IPS DF 19.7 (cell line): ENCODE measurements at regions not wholly inside any gene's neighbourhood (a gene's known extent, or its start where the extent isn't known, plus 50 kb on each side); places are given as distances from the start of the nearest gene placed in this dataset.

Experiments used
- DNase-seq: peaks from one replicate; pipeline ENCODE4 v3.0.0-alpha.2; 2013; ENCODE audit warnings: low read depth, low spot score

DNA sequence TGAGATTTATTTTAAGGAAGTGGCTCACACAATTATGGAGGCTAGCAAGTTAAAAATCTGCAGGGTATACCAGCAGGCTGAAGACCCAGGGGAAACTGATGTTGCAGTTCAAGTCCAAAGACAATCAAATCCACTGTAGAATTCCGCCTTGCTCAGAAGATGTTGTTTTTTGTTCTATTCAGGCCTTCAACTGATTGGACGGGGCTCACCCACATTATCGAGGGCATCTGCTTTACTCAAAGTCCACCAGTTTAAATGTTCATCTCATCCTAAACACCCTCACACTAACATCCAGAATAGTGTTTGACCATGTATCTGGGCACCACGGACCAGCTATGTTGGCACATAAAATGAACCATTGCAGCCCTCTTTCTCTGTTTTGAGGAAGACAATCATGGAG, 211.2 kb upstream of the GPR26 start:
- no peak for DNase-seq

DNA sequence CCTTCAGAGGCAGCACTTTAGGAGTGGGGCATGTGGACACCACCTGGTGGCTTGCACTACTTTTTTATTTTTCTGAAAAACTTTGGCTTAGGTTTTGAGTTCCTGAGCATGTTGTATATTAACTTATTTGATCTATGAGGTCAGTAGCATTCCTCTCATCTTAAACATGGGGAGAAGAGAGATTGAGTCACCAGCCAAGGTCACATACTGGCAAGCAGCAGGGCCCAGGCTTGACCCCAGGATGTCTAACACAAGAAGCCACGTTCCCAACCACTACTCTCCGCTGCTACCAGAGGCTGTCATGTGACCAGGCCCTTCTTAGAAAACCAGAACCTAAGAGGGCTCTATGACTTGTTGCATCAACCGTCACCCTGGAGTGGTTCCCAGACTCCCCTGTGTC, 210.3 kb upstream of the GPR26 start:
- DNase-seq = no peak

GRCh38 chr10:123458933-123459332, 207.2 kb upstream of the GPR26 start:
- DNase-seq = no peak

DNA sequence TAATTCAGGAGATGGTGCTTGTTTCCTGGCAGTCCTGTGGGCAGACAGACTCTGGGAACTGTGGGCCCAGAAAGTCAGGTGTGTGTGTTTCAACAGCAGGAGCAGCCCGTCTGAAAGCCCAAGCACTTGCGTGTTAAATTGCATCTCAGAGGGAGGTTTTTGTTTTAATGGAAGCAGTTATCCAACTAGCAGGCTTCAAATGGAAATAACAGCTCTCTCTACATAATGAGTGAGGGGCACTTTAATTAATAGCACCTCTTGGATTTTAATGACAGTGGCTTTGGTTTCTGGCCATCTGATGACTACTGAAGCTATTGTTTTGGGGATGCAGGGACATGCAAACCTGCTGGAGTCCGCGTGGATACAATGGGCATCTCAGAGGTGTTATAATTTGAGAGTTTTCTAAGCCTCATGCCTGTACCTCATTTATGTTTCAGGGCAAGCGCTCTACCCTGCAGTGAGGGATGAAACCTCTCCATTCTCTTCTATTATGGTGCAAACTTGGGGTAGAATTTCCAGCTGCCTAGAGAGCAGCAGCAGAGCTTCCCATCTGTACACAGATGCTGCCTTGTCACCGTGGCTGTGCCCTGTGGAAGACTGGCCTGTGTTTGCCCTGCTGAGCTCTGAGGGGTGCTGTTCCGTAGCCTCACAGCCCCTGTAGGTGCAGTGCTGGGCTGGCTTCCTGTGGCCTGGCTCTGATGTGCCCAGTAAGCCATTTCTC, 206.6 kb upstream of the GPR26 start:
- DNase-seq = peak; percentile 61

DNA sequence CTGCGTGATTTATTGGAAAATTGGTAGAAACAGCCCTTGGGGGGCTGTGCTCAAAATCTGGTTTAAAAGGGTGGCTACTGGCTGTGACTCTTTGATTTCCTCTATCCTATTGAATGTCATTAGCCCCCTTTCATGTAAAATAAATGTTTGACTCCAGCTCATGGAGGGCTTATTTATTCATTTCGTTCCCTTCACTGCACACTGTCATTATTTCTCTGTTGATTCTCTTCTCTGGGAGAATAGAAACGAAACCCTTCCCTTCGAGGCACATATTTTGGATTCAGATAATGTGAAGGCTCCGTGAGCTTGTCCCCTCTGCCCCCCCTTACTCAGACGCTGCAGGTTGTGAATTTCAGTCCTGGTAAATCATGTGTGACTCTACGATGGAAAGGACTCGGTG, 203.9 kb upstream of the GPR26 start:
- DNase-seq = no peak

GRCh38 chr10:123462756-123463155, 203.4 kb upstream of the GPR26 start:
- DNase-seq = no peak

GRCh38 chr10:123463181-123463580, 203.0 kb upstream of the GPR26 start:
- no peak for DNase-seq

- DNase-seq = no peak
Observed at GRCh38 chr10:123463698-123464097, 202.5 kb upstream of the GPR26 start.

DNA sequence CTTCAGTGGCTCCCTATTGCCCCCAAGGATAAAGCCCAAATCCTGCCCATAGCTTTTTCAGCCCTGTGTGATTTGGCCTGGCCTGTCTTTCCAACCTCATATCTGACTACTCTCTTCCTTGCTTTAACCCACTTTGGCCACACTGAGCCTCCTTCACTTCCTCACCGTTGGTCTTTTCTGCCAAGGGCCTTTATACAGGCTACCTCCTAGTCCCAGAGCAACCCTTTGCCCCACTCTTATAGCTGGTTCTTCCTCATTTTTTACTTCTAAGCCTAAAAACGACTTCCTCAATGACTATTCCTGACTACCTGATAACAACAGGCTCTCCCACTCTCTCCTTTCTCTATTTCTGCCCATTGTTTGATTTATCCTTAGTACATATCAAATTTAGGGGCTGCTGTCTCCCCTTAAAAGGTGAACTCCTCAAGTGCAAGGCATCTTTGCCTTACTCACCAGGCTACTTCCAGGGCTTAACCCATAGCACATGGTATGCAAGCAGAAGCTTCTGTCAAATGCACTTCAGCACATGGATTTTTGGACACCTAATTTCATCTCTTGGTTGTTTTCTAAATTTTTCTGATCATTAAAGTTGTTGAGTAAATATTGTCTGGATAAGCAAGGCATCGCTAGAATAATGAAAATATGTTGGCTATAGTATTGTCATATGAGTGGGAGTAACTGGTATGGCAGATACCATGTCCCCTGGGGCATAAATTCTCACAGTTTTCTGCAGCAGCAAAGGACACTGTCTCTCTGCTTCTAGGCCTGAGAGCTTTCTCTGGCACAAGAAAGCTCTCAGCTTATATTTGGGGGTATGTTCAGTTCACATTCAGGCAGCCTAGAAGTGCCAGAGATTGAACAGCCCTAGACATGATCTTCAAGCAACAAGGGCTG, 201.5 kb upstream of the GPR26 start:
- DNase-seq = no peak

GRCh38 chr10:123470336-123470921, 195.7 kb upstream of the GPR26 start:
- DNase-seq = no peak

- DNase-seq = no peak
Observed at GRCh38 chr10:123471811-123472210, 194.3 kb upstream of the GPR26 start.

GRCh38 chr10:123472606-123473005, 193.5 kb upstream of the GPR26 start:
- no peak for DNase-seq

- DNase-seq = no peak
Observed at GRCh38 chr10:123474700-123475099, 191.5 kb upstream of the GPR26 start.

GRCh38 chr10:123475466-123475865, 190.7 kb upstream of the GPR26 start:
- DNase-seq = no peak

DNA sequence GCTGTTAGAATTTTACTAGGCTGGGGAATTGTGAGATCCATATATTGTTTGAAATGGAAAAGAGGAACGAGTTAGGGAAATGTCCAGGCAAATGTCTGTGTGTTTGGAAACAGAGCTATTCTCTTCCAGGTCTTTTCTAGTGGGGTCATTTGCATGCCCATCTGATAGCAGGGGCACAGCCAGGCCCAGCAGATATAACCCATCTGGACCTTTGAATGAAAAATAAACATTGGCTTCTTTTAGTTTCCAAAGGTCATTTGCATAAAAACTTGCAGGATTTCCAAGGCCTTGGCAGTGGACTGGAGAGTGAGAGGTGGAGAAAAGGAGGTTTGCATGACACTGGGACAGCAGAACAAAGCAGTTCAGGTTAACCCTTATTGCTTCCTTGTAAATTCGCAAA, 188.0 kb upstream of the GPR26 start:
- no peak for DNase-seq

DNA sequence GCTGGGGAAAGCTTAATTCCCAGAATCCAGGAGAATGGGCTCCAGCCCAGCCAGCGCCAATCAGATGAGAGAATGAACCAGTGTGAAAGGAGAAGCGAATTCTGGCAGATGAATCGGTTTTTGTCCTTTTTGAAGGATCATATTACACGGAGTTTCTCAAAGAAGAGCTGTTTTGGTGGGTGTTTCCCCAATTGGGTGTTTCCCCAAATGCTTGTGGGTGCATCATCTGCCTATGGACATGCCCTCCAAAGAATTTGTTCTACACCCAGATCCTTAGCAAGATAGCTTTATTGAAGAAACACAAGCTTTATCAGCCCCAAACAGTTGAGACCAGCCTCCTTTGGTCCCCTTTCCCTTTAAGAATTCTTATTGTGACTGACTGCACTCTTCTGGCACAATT, 186.5 kb upstream of the GPR26 start:
- no peak for DNase-seq

GRCh38 chr10:123480344-123480743, 185.8 kb upstream of the GPR26 start:
- DNase-seq = no peak

DNA sequence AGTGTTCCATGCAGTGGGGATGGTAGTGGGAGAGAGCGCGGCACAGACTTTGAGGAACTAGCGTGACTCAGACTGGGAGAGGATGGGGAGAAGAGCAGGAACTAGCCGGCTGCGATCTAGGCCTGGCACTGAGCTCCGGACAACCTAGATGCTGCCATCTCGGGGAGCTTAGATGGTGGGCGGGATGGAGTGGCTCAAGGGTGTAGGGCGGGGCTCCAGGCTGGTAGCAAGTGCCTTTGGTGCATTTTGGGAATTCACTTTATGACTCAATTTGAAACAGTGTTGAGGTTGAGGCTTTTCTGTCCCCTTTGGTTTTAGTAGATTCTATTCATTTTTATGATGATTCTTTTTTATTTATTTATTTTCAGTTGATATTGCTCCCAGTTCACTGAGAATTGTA, 185.3 kb upstream of the GPR26 start:
- DNase-seq = no peak

- no peak for DNase-seq
Observed at GRCh38 chr10:123484722-123485121, 181.4 kb upstream of the GPR26 start.

- DNase-seq = no peak
Observed at GRCh38 chr10:123485341-123485960, 180.7 kb upstream of the GPR26 start.

DNA sequence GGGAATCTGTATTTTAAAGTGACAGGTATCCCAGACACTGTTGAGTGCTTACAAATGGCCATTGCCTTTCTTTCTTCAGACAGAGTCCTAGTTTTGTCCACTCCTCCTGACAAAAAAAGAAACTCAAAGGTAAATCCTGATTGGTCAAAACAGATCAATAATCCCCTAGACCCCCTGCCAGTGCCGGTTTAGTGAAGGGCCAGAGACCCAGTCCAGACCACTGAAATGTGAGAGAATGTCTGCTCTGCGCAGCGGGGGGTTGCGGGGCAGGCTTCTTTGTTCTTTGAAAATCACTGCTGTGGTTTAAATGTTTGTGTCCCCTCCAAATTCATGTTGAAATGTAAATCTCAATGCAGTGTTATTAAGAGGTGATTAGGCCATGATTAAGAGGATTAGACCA, 177.7 kb upstream of the GPR26 start:
- DNase-seq = no peak

- DNase-seq = no peak
Observed at GRCh38 chr10:123491364-123491763, 174.8 kb upstream of the GPR26 start.
